Central memory CD8-positive, alpha-beta T cell (primary cell): ENCODE measurements at regions not wholly inside any gene's neighbourhood (a gene's known extent, or its start where the extent isn't known, plus 50 kb on each side); places are given as distances from the start of the nearest gene placed in this dataset.

Source experiments
- ATAC-seq: fragments of 150-1000 bp; cut with Tn5 transposase; replicated peaks from 2 replicates; pipeline ENCODE4 v1.10.0; 2022; ENCODE audit warnings: mild to moderate bottlenecking, moderate FRiP score, moderate number of reproducible peaks; ENCODE audit not compliant: poor library complexity, severe bottlenecking; ENCODE audit errors: extremely low read depth
- DNase-seq, 2 donors: peaks; one replicate each; pipeline ENCODE4 v3.0.0; 2021; ENCODE audit warnings: low spot score in 2 of 2
- H3K27ac Mint-ChIP-seq: one replicate; pipeline ENCODE4 v1.8.0; 2022; ENCODE audit warnings: low read depth, mild to moderate bottlenecking, moderate library complexity, mixed read lengths
- H3K27me3 Mint-ChIP-seq: one replicate; pipeline ENCODE4 v1.8.0; 2022; ENCODE audit warnings: mixed read lengths
- H3K36me3 Mint-ChIP-seq: one replicate; pipeline ENCODE4 v1.8.0; 2022; ENCODE audit warnings: mild to moderate bottlenecking, moderate library complexity, mixed read lengths; ENCODE audit not compliant: insufficient read depth
- H3K4me1 Mint-ChIP-seq: one replicate; pipeline ENCODE4 v1.8.0; 2022; ENCODE audit warnings: mixed read lengths
- H3K4me3 Mint-ChIP-seq: one replicate; pipeline ENCODE4 v1.8.0; 2022; ENCODE audit warnings: mild to moderate bottlenecking, moderate library complexity, mixed read lengths
- H3K9me3 Mint-ChIP-seq: one replicate; pipeline ENCODE4 v1.8.0; 2022; ENCODE audit warnings: mixed read lengths

DNA sequence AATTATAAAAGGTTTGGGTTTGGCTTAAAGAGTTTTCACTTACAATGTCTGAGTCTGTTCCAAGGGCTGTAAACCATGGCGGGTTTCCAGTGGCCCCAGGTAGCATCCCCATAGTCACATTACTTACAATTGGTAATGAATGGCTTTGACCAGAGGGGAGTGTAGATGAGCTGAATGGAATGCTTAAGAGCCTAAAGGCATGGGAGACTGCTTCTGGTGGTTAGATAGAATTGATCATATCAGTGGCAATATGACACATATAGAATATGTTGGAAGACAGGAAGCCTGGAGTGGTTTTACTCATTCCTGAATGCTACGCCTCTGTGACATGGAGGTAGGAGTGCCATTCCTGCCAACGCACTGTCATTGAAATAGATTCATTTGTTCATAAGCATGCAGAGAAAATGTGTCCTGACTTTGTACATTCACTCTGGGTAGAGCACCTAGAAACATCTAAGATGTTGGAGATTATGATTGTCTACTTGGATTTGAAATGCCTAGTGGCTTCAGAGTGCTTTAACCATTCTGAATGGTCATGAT is 183.3 kb downstream of the BLID start:
- ATAC-seq (no peak), DNase-seq (no peak)
- Mint-ChIP-seq H3K4me3 (no peak overlapping the region), H3K27ac (no peak overlapping the region), H3K9me3 (no peaks in the 10 kb centered on the region), H3K36me3 (no peaks in the 10 kb centered on the region), H3K4me1 (no peaks in the 10 kb centered on the region), H3K27me3 (peaks cover 20% of the 10 kb centered on the region)

DNA sequence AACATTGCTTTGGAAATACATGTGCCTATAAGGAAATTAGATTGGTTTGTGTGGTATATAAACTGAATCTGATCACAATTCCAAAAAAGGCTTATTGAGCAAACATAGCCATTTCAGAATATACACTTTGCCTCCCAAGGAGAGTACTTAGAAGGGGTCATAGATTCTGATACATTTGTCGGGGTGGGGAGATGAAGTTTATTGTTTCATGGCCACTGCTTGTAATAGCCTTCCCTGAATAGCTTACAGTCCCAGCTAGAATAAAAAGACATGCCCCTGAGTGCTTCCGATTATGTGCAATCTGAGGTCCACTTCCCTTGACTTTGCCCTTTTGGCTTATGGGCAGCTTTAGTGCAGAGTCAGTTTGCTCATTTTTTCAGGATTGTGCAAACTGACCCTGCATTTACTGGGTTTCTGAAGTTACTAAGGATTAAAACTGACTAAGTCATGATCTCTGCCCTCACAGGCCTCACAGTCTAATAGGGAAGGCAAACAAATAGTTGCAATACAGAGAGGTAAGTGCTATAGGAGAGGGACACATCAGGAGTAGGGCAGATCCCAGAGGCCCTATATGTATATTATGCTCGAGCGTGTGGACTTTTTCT is 184.2 kb downstream of the BLID start:
- DNase-seq, result no peak
- H3K27ac Mint-ChIP-seq, result no peak overlapping the region
- H3K4me3 Mint-ChIP-seq, result no peak overlapping the region
- ATAC-seq, result no peak
- no peaks in the 10 kb centered on the region for H3K36me3 Mint-ChIP-seq
- H3K9me3 Mint-ChIP-seq, result peaks cover 4% of the 10 kb centered on the region
- H3K27me3 Mint-ChIP-seq, result peaks cover 20% of the 10 kb centered on the region
- no peaks in the 10 kb centered on the region for H3K4me1 Mint-ChIP-seq

DNA sequence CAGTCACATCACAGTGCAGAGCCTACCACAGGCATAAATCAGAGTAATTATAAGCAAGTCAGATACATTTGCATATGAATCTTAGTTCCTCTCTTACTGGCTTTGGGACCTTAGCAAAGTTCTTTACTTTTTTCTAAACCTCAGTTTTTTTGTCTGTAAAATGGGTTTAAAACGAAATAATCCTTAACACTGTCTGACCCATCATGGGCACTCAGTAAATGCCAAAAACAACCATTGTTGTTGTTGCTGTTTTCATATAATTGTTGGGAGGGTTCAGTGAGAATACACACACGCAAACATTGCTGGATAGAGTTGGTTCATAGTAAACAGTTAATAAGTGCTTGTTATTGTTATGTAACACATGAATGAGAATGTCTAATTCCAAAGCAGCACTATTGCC is 184.9 kb downstream of the BLID start:
- ATAC-seq, result no peak
- Mint-ChIP-seq H3K36me3 (no peaks in the 10 kb centered on the region), H3K27me3 (peaks cover 20% of the 10 kb centered on the region), H3K4me1 (no peaks in the 10 kb centered on the region), H3K9me3 (peaks cover 4% of the 10 kb centered on the region), H3K4me3 (no peak overlapping the region), H3K27ac (no peak overlapping the region)
- DNase-seq, result no peak

DNA sequence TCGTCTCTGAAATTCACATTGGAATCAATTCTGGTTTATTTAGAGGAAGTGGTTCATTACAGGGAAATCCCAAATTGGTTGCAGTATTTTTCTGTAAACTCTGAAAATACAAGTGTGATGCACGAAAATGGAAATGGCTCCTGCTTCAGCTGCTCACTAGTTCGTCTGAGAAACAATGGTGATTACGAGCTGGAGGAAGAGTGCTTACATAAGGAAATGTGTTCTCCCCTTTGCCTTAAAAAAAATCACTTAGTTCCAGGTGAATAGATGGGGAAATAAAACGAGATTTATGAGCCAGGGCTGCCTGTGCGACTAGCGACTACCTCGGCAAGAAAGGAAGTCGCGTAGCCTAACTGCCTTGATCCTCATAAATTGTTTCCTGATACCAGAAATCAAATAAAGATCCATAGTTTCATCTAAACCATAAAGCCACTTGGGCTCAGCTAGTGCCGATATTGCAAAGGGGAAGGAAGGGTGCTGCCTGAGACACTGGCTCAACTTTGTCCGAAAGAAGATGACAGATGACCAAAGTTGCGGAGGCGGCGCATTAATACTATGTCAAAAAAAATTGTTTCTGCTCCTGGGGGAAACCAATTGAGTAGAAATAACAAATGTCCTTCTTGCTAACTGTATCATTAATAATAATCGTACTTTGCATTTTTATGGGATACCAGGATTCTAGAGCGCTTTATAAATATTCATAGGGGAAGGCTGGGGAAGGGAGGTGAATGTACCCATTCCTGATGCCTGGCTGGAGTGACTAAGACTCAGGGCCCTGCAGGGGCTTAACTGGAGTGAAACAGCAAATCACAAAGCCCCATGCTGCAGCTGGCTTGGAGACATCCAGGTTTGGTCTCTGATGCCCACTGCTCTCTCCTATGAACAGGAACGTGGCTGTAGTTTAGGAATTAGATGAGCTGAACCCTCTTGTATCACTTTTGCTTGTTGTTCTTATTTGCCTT is 185.7 kb downstream of the BLID start:
- ATAC-seq (no peak), DNase-seq (no peak)
- Mint-ChIP-seq H3K9me3 (peaks cover 4% of the 10 kb centered on the region), H3K4me1 (no peaks in the 10 kb centered on the region), H3K27me3 (peaks cover 20% of the 10 kb centered on the region), H3K36me3 (no peaks in the 10 kb centered on the region), H3K27ac (no peak overlapping the region), H3K4me3 (no peak overlapping the region)

DNA sequence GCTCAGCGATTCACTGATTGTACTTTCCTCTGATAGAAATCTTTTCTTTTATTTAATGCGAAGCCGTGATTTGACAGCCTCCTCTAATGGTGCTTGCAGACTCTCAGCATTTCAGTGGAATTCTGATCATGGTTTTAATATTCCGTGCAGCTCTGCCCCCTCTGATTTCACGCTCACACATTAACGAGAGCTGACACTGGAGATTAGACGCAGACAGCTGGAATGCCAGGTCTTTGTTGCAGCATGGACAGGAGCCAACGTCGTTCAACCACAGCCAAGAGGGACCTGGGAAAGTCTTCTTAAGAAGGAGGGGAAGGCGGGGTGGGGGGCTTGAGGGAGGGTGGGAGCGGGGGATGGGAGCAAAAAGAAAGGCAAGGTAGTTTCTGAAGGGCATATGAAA is 186.4 kb downstream of the BLID start:
- no peak for ATAC-seq
- Mint-ChIP-seq H3K4me1 (no peaks in the 10 kb centered on the region), H3K9me3 (peaks cover 4% of the 10 kb centered on the region), H3K27me3 (peaks cover 20% of the 10 kb centered on the region), H3K36me3 (no peaks in the 10 kb centered on the region), H3K27ac (no peak overlapping the region), H3K4me3 (no peak overlapping the region)
- DNase-seq, result no peak

DNA sequence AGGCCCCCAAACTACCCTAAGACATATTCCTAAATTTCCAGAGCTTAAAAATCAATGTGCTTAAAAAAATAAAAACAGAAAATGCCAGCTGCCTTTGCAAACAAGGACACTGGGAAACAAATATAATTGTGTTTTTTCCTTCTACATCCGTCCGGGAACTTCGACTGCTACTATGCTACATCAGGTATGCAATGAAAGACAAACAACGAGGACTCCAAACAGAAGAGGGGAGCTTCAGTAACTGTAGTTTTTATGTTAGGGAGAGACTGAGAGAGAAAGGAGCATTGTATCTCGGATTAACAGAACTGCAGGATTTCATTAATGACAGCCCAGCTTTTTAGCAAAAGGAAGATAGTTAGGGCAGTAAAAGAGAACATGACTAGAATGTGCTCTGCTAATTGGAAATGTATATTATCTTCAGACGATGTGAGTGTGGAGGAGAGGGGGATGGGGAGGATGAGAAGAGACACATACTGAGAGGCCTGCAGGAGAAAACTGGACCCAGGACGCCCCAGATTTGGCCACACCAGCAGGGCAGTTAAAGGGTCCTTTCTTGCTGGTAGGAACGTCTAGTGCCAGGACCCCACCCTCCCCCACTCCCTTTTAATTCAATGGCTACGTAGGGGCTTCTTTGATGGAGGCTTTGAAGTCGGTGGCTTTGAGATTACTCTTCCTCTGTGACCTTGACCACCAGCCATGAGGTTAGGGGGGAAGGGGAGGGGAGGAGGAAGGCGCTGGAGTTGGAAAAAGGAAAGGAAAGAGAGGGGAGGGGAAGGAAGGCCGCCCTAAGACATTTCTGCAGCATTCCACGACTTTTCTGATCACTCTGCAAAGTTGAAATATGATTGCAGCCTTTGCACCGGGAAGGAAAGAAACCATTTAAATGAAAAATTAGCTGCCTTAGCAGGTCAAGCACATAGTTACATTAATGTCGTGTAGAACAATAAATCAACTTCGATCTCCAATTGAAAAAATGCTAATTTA is 187.1 kb downstream of the BLID start:
- ATAC-seq, result no peak
- no peaks in the 10 kb centered on the region for H3K36me3 Mint-ChIP-seq

DNA sequence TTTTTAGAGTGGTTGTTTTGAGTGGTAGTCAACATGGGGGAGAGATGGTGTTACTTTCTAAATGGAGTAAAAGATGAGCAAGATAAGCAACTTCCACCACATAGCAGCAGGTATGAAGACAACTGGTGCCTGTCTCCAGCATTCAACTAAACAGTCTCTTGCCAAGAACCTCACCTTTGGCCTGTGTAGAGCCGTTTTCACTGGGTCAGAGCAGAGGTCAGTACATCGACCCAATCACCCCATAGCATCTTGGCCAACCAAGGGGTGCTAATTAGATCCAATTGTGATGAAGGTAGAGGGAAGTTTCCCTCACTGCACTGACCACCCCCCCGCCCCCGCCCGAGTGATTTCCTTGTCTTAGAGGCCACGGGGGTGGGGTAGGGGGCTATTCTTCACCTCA is 188.2 kb downstream of the BLID start:
- H3K9me3 Mint-ChIP-seq, result peaks cover 4% of the 10 kb centered on the region
- DNase-seq (no peak), ATAC-seq (no peak)
- H3K27ac Mint-ChIP-seq, result no peak overlapping the region
- H3K36me3 Mint-ChIP-seq, result no peaks in the 10 kb centered on the region
- H3K4me1 Mint-ChIP-seq, result no peaks in the 10 kb centered on the region
- peaks cover 16% of the 10 kb centered on the region for H3K27me3 Mint-ChIP-seq
- no peak overlapping the region for H3K4me3 Mint-ChIP-seq

More for the DNA sequence above, 187.1 kb downstream of the BLID start:
- H3K4me3 Mint-ChIP-seq, result no peak overlapping the region
- no peaks in the 10 kb centered on the region for H3K4me1 Mint-ChIP-seq
- DNase-seq, result no peak
- H3K27ac Mint-ChIP-seq, result no peak overlapping the region
- H3K27me3 Mint-ChIP-seq, result peaks cover 20% of the 10 kb centered on the region
- H3K9me3 Mint-ChIP-seq, result peaks cover 4% of the 10 kb centered on the region

DNA sequence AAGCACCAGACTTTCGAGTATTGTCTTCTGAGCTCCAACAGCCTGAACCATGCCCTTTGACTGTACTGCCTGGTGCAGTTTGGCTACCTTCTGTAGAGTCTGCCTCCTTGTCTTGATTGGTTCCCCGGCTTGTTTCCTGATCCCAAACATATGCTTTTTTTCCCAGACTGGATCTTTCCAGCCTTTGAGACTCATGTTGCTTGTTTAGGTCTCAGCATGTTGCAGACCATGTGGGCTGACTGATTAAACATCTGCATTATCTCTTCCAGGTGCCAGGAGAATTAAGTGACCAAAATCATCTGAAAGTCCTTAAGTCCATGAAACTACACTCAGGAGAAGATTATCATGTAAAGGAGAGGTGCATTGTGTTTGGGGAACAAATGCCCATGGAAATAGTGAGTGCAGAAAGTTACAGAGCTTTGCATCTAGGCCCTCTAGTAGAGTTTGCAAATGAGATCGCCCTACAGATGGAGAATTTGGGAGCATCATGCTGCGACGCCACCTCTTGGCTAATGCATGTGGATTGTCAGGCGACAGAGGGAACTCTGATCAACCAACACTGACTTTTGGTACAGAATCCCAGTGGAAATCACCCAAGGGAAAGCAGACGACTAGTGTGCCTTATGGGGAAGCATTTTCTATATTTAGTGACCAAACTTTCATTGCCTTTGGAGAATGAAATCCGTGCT is 188.8 kb downstream of the BLID start:
- Mint-ChIP-seq H3K4me1 (no peaks in the 10 kb centered on the region), H3K4me3 (no peak overlapping the region), H3K27ac (no peak overlapping the region), H3K9me3 (peaks cover 4% of the 10 kb centered on the region), H3K27me3 (peaks cover 11% of the 10 kb centered on the region), H3K36me3 (no peaks in the 10 kb centered on the region)
- ATAC-seq (no peak), DNase-seq (no peak)

DNA sequence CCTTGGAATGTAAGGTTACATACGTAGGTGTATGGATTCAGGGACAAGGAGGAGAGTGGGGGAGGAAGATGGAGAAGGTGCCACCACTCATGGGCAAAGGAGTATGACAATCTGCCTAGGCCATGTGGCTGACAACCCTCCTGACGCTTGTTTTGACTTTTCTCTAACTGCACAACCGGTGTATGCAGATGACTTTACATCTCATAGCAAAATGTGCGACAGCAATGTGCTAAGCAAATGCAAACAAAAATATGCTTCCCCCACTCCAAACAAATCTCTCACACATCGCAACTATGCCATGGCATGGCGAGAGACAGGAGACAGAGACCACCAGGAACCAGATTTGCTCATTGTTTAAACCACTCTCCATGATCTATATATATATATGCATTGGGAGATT is 191.8 kb downstream of the BLID start:
- Mint-ChIP-seq H3K4me3 (no peak overlapping the region), H3K9me3 (peaks cover 9% of the 10 kb centered on the region), H3K36me3 (no peaks in the 10 kb centered on the region), H3K27ac (no peak overlapping the region), H3K27me3 (peaks cover 9% of the 10 kb centered on the region), H3K4me1 (no peaks in the 10 kb centered on the region)
- ATAC-seq (no peak), DNase-seq (no peak)

DNA sequence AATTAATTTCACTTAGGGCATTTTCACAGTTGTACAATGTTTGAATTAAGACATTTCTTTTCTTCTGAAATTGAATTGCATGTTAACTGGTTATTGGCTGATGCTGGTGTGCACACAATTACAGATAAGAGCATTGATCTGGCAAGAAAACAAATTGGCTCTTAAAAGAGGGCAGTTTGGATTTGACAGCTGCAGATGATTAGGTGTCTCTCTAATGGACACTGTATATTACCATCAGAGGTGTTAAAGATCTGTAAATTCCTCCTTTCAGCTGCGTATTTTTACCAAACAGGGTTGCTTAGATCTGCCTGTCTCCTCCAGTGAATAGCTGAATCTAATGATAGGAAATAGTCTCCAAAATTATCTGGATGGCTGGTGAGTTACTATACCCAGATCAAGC is 198.5 kb downstream of the BLID start:
- Mint-ChIP-seq H3K27me3 (peaks cover 9% of the 10 kb centered on the region), H3K27ac (no peak overlapping the region), H3K4me1 (no peaks in the 10 kb centered on the region), H3K4me3 (no peak overlapping the region), H3K9me3 (peaks cover 6% of the 10 kb centered on the region), H3K36me3 (no peaks in the 10 kb centered on the region)
- ATAC-seq (no peak), DNase-seq (no peak)

DNA sequence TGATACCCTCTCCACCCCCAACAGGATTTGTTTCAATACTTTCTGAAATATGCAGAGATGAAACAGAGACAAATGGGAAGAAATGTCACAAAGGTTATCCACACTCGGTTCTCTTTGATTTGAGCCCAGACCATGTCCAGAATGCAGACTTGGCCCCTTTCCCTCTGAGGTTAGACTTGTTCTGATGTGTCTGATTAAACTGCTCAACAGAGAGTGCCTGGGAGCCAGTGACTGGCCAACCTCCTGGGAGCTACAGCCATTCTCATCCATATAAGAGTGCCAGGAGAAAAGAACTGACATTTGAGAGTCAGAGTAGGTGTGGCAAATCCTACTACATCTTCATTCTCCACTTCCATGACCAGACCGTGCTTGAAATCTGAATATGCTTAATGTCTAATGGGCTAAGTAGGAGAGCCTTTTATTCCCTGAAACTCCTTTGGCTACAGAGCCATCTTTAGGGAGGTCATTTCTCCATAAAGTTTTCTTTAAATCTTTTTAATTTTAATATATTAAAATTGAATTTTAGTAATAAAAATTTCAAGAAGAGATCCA is 201.4 kb downstream of the BLID start:
- Mint-ChIP-seq H3K27ac (no peak overlapping the region), H3K27me3 (peaks cover 8% of the 10 kb centered on the region), H3K4me3 (no peak overlapping the region), H3K36me3 (no peaks in the 10 kb centered on the region), H3K4me1 (no peaks in the 10 kb centered on the region), H3K9me3 (no peaks in the 10 kb centered on the region)
- ATAC-seq, result no peak
- DNase-seq, result no peak
